ENCODE measurements at regions not wholly inside any gene's neighbourhood (a gene's known extent, or its start where the extent isn't known, plus 50 kb on each side); places are given as distances from the start of the nearest gene placed in this dataset.

- TF ChIP-seq GATA3 (IDR thresholded peaks at IDR 0.05; ENCODE audit: low read depth, low read length), result no peak
- no peak for TF ChIP-seq GATA2 (IDR thresholded peaks at IDR 0.05; ENCODE audit: low read depth, low read length)
These were observed 77.5 kb upstream of the EEPD1 start for GRCh38 chr7:36075561-36075960.
